ENCODE measurements at regions not wholly inside any gene's neighbourhood (a gene's known extent, or its start where the extent isn't known, plus 50 kb on each side); places are given as distances from the start of the nearest gene placed in this dataset.

GRCh38 chr4:15130441-15130840, 128.2 kb downstream of the CPEB2 start:
- DNase-seq (ENCODE audit: low read depth): no peak
- TF ChIP-seq, protein P1, sequence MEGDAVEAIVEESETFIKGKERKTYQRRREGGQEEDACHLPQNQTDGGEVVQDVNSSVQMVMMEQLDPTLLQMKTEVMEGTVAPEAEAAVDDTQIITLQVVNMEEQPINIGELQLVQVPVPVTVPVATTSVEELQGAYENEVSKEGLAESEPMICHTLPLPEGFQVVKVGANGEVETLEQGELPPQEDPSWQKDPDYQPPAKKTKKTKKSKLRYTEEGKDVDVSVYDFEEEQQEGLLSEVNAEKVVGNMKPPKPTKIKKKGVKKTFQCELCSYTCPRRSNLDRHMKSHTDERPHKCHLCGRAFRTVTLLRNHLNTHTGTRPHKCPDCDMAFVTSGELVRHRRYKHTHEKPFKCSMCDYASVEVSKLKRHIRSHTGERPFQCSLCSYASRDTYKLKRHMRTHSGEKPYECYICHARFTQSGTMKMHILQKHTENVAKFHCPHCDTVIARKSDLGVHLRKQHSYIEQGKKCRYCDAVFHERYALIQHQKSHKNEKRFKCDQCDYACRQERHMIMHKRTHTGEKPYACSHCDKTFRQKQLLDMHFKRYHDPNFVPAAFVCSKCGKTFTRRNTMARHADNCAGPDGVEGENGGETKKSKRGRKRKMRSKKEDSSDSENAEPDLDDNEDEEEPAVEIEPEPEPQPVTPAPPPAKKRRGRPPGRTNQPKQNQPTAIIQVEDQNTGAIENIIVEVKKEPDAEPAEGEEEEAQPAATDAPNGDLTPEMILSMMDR (conservative IDR thresholded peaks at IDR 0.05; ENCODE audit: low read length): no peak
- no peak overlapping the region for H3K4me3 ChIP-seq (ENCODE audit: low read length)

DNA sequence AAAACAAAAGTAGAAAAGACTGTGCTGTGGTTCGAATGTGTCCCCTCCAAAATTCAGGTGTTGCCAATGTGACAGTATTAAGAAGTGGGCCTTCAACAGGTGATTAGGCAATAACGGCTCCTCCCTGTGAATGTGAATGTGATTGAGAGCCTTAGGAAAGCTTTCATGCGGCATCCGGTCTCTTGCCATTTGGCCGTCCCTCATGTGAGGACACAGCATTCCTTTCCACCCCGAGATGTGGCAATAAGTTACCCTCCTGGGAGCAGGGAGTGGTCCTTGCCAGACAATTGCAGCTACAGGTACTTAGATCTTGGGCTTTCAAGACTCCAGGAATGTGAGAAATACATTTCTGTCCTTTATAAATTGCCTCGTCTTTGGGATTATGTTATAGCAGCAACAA, 129.3 kb downstream of the CPEB2 start:
- TF ChIP-seq, protein P1 (conservative IDR thresholded peaks at IDR 0.05; ENCODE audit: low read length): no peak
- H3K4me3 ChIP-seq (ENCODE audit: low read length): no peak overlapping the region
- DNase-seq (ENCODE audit: low read depth): no peak

GRCh38 chr4:15132739-15133138, 130.5 kb downstream of the CPEB2 start:
- TF ChIP-seq, protein P1 (conservative IDR thresholded peaks at IDR 0.05; ENCODE audit: low read length): no peak
- peak; percentile 3 for DNase-seq (ENCODE audit: low read depth)
- H3K4me3 ChIP-seq (ENCODE audit: low read length): no peak overlapping the region

DNA sequence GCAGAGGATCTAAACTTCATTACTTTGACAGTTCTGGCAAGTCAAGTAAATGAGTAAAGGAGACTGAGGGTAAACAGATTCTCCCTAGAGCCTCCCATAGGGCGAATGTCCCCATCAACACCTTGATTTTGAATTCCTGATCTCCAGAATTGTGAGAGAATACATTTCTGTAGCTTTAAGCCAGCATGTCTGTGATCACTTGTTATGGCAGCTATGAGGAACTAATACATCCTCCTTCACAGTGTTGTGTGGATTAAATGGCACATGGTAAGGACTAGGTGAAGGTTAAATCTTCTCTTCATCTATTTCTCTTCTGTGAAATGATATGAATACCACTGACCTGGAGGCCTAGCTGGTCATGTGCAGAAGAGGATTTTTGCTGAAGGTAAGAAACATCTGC, 137.3 kb downstream of the CPEB2 start:
- TF ChIP-seq, protein P1 (conservative IDR thresholded peaks at IDR 0.05; ENCODE audit: low read length): no peak
- no peak for DNase-seq (ENCODE audit: low read depth)
- H3K4me3 ChIP-seq (ENCODE audit: low read length): no peak overlapping the region

- TF ChIP-seq, protein P1 (conservative IDR thresholded peaks at IDR 0.05; ENCODE audit: low read length): no peak
- H3K4me3 ChIP-seq (ENCODE audit: low read length): no peak overlapping the region
- DNase-seq (ENCODE audit: low read depth): no peak
Measured at GRCh38 chr4:15142201-15142600, 139.9 kb downstream of the CPEB2 start.

DNA sequence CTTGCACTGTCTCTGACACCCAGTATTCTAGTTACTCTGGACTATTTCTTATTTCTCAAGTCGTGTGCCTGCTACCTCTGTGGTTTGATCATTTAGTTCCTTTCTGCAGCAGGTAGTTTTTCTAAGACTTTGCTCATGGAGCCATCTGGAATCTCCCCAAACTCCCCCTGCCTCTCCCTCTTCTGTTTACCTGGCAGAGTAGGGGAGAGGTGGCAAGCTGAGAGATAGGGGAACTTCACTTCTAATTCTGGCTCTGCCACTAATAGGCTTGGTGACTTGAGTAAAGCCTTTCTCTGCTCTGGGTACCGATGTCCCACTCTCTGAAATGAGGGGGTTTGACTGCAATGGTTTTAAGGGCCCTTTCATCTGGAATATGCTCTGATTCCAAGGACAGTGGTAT, 141.3 kb downstream of the CPEB2 start:
- no peak for DNase-seq (ENCODE audit: low read depth)
- TF ChIP-seq, protein P1 (conservative IDR thresholded peaks at IDR 0.05; ENCODE audit: low read length): no peak
- no peak overlapping the region for H3K4me3 ChIP-seq (ENCODE audit: low read length)

- TF ChIP-seq, protein P1 (conservative IDR thresholded peaks at IDR 0.05; ENCODE audit: low read length): no peak
- H3K4me3 ChIP-seq (ENCODE audit: low read length): no peak overlapping the region
- DNase-seq (ENCODE audit: low read depth): no peak
Measured at GRCh38 chr4:15144249-15144966, 142.1 kb downstream of the CPEB2 start.
